ENCODE measurements at regions not wholly inside any gene's neighbourhood (a gene's known extent, or its start where the extent isn't known, plus 50 kb on each side); places are given as distances from the start of the nearest gene placed in this dataset.

DNA sequence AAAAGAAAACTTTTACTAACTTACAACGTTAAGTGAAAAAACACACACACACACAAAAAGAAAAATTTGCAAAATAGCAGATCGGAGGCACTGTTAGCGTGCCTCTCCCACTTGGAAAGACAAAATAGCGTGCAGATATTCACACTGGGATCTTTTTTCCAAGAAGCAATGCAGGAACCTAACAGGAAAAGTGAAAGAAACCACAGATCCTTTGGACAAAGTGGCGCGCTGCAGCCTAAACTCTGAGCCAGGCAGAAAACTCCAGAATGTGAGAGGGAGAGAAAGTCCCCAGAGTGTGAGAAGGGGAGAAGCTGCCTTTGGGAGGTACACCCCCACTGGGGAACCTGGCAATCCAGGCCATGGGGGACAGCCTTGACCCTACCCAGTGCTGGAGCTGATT is 70.7 kb upstream of the SERPINE2 start (continued):
- TF ChIP-seq, protein P1, sequence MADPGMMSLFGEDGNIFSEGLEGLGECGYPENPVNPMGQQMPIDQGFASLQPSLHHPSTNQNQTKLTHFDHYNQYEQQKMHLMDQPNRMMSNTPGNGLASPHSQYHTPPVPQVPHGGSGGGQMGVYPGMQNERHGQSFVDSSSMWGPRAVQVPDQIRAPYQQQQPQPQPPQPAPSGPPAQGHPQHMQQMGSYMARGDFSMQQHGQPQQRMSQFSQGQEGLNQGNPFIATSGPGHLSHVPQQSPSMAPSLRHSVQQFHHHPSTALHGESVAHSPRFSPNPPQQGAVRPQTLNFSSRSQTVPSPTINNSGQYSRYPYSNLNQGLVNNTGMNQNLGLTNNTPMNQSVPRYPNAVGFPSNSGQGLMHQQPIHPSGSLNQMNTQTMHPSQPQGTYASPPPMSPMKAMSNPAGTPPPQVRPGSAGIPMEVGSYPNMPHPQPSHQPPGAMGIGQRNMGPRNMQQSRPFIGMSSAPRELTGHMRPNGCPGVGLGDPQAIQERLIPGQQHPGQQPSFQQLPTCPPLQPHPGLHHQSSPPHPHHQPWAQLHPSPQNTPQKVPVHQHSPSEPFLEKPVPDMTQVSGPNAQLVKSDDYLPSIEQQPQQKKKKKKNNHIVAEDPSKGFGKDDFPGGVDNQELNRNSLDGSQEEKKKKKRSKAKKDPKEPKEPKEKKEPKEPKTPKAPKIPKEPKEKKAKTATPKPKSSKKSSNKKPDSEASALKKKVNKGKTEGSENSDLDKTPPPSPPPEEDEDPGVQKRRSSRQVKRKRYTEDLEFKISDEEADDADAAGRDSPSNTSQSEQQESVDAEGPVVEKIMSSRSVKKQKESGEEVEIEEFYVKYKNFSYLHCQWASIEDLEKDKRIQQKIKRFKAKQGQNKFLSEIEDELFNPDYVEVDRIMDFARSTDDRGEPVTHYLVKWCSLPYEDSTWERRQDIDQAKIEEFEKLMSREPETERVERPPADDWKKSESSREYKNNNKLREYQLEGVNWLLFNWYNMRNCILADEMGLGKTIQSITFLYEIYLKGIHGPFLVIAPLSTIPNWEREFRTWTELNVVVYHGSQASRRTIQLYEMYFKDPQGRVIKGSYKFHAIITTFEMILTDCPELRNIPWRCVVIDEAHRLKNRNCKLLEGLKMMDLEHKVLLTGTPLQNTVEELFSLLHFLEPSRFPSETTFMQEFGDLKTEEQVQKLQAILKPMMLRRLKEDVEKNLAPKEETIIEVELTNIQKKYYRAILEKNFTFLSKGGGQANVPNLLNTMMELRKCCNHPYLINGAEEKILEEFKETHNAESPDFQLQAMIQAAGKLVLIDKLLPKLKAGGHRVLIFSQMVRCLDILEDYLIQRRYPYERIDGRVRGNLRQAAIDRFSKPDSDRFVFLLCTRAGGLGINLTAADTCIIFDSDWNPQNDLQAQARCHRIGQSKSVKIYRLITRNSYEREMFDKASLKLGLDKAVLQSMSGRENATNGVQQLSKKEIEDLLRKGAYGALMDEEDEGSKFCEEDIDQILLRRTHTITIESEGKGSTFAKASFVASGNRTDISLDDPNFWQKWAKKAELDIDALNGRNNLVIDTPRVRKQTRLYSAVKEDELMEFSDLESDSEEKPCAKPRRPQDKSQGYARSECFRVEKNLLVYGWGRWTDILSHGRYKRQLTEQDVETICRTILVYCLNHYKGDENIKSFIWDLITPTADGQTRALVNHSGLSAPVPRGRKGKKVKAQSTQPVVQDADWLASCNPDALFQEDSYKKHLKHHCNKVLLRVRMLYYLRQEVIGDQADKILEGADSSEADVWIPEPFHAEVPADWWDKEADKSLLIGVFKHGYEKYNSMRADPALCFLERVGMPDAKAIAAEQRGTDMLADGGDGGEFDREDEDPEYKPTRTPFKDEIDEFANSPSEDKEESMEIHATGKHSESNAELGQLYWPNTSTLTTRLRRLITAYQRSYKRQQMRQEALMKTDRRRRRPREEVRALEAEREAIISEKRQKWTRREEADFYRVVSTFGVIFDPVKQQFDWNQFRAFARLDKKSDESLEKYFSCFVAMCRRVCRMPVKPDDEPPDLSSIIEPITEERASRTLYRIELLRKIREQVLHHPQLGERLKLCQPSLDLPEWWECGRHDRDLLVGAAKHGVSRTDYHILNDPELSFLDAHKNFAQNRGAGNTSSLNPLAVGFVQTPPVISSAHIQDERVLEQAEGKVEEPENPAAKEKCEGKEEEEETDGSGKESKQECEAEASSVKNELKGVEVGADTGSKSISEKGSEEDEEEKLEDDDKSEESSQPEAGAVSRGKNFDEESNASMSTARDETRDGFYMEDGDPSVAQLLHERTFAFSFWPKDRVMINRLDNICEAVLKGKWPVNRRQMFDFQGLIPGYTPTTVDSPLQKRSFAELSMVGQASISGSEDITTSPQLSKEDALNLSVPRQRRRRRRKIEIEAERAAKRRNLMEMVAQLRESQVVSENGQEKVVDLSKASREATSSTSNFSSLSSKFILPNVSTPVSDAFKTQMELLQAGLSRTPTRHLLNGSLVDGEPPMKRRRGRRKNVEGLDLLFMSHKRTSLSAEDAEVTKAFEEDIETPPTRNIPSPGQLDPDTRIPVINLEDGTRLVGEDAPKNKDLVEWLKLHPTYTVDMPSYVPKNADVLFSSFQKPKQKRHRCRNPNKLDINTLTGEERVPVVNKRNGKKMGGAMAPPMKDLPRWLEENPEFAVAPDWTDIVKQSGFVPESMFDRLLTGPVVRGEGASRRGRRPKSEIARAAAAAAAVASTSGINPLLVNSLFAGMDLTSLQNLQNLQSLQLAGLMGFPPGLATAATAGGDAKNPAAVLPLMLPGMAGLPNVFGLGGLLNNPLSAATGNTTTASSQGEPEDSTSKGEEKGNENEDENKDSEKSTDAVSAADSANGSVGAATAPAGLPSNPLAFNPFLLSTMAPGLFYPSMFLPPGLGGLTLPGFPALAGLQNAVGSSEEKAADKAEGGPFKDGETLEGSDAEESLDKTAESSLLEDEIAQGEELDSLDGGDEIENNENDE (IDR thresholded peaks at IDR 0.05; ENCODE audit: insufficient replicate concordance, low read length), result no peak
- TF ChIP-seq SIN3A (conservative IDR thresholded peaks at IDR 0.05 in 1 of 2, IDR thresholded peaks at IDR 0.05 in 1 of 2; ENCODE audit: low read depth in 1 of 2, low read length in 2 of 2), result no peak
- no peak for TF ChIP-seq CTBP2 (IDR thresholded peaks at IDR 0.05; ENCODE audit: borderline replicate concordance, insufficient read depth, insufficient read length, low read length)
- TF ChIP-seq TBP (IDR thresholded peaks at IDR 0.05; ENCODE audit: low read depth, low read length), result no peak
